ENCODE measurements at regions not wholly inside any gene's neighbourhood (a gene's known extent, or its start where the extent isn't known, plus 50 kb on each side); places are given as distances from the start of the nearest gene placed in this dataset.

DNA sequence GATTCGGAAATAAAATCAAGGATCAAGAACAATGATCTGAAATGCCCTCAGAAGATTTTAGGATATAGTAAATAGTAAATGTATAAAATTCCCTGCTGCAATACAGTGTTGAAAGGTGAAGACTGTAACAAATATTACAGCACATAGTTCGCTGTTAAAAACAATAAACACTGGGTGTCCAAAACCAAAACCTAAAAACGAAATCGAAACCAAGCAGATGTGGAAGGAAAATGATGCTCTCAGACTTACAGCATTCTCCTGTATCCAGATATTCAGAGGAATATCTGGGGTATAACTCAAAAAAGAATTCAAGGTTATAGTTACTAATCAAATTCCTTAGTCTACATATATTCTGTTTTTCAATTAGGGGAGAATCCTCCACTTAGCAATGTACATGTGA, 708.1 kb upstream of the PCDH15 start:
- DNase-seq (ENCODE audit: low read depth in 2 of 2) = no peak

DNA sequence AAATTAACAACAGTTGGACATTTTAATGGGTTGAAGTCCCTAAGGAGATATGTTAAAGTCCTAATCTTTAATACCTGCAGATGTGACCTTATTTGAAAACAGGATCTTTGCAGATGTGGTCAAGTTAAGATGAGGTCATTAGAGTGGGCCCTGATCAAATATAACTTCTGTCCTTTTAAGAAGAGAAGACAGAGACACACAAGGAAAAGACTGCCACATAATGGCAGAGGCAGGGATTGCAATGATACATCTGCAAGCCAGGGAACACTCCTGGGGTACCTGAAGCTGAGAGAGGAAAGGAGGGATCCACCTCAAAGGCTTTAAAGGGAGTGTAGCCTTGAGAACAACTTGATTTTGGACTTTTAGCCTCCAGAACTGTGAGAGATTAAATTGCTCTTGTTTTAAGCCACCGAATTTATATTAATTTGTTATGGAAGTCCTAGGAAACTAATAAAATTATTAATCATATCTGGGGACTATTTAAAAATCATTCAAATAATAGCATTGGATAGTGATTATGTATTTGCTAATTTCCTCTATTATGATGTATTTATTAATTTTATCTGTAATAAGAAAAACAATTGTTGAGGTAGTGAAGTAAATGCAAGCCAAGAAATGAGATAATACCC, 700.0 kb upstream of the PCDH15 start:
- no peak for DNase-seq (ENCODE audit: low read depth in 2 of 2)

DNA sequence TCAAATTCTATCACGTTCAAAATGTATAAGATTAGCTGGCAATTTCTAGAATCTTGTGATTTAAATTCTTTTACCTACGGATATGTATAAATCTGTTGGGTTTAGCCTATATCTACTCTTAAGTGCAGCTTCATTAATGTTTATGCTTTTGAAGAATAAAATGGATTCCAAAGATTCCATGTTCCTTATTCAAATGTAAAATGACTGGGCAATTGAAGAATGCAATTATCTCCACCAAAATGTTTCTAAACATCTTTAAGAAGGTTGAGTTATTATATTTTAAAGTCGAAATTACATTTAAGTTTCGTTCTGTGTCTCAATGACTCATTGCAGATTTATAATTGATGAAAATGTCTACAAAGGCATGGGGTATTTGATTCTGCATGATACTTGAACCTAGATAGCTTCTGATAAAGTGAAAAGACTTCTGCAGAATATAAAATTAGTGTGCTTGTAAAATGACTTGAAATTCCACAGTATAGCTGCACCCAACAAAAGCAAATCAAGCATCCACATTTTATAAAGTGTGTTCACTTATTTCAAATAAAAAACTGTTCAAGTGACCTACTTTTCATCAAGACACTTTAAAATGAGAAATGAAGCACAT, 697.0 kb upstream of the PCDH15 start:
- no peak for DNase-seq (ENCODE audit: low read depth in 2 of 2)

DNA sequence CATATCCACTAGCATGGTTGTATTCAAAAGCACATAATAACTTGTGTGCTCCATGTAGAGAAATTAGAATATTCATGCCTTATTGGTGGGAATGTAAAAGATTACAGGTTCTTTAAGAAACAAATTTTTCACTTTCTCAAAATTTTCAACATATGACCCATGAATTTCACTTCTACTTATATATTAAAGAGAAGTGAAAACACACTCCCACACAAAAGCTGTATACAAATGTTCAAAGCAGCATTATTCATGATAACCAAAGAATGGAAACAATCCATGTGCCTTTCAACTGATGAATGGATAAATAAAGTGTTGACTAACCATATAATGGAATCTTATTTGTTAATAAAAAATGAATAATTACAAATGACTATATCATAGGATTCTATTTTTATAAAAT, 694.5 kb upstream of the PCDH15 start:
- no peak for DNase-seq (ENCODE audit: low read depth in 2 of 2)

DNA sequence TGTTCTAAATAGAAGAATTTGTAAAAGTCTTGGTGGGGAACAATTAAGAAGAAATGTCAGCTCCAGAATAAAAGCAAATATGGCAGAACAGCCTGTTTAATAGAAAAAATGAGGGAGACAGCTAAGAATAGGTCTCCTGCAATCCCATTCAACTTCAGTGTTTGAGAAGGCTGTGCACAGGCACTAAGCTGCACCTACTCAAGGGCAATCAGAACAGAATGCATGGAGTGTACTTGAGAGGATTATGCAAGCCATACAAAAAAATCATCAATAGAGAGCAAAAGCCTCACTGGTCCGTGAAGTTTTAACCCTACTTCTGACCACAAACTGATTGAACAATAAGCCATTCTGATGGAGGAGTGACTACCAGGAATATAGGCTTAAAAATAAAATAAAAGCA, 690.7 kb upstream of the PCDH15 start:
- no peak for DNase-seq (ENCODE audit: low read depth in 2 of 2)

DNA sequence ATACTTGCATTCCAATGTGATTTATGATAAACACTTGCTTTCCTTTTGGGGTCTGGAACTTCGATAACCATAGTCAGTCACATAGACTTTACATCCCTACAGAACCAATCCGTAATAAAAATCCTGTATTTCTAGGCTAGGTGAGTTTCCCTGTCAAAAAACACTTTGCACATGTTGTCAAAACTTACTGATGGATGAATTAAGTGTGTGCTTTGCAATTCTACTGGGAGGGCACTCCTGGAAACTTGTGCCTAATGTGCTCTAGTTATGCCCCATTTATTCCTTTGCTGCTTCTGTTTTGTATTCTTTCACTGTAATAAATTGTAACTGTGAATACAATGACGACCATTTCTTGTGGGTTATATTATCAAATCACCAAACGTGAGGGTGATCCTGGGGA, 684.8 kb upstream of the PCDH15 start:
- no peak for DNase-seq (ENCODE audit: low read depth in 2 of 2)

DNA sequence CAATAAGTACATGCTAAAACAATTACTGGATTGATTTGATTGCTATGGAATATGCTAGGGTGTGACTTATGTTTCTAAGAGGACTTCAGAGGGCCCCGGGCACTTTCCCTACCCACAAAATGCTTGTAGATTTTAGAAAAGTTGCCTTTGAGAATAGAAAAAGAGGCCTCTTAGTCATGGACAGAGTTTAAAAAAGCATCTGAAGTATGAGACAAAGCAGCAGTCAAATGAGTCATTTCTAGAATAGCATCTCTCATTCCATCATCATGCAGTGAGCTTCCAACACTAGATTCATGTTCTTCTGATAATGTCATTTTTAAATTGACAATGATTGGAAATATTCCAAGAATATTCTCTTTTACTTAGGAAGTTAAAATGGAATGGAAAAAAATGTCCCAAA, 675.1 kb upstream of the PCDH15 start:
- DNase-seq (ENCODE audit: low read depth in 2 of 2) = no peak

DNA sequence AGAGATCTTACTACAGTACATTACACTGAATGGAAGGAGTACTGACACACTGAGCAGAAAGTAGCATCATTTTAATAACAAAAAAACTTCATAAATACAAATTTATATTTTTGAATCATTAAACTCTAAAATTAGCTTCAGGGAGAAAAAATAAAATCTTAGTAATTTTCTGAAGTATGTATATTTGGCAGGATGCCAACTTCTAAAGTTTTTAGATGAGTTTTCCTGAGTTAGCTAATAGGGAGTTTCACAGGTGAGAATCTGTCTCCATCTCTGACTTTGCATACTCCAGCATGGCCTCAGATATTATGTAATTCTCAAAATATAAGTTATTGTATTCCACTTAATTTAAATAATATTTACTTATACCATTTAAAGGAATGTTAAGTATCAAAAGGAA, 673.2 kb upstream of the PCDH15 start:
- no peak for DNase-seq (ENCODE audit: low read depth in 2 of 2)

DNA sequence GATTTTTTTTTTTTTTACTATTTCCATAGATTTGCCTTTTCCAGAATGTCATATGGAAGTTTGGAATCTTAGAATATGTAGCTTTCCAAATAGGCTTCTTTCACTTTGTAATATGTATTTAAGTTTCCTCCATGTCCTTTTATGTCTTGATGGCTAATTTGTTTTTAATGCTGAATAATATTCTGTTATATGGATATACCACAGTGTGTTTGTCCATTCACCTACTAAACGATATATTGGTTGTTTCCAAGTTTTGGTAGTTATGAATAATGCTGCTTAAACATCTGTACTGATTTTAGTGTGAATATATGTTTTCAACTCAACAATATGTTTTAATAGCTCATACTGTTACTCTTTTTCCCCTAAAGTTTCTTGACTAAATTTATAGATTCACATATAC, 669.8 kb upstream of the PCDH15 start:
- no peak for DNase-seq (ENCODE audit: low read depth in 2 of 2)

DNA sequence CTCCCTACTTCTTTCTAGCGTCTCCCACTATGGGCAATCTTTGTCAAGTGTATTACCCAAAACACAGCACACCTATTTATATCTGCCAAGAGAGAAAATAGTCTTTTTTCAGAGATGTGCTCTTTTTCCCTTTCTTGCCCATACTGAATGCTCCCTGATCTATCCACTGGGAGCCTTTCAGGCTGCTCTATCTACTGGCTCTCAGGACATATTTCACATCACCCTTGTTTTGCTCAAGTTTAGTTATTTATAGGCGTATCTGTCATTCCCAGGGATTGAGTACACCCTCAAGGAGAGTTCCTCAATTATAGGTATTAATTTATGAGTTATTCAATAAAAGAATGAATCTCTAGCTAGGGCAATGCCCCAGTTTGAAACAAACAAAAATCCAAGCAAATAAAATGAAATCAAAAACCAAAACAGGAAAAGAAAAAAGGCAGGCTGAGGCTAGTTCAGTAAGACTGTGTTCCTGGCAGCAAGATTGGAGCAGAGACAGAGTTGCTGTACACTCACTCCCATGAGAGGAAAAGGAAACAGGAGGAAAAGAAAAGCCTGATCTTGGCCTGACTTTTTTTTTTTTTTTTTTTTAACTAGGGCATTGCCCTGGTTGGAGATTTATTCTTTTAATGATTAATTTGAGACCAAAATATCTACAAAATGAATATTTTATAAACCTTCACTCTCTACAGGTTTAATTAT, 665.9 kb upstream of the PCDH15 start:
- no peak for DNase-seq (ENCODE audit: low read depth in 2 of 2)

DNA sequence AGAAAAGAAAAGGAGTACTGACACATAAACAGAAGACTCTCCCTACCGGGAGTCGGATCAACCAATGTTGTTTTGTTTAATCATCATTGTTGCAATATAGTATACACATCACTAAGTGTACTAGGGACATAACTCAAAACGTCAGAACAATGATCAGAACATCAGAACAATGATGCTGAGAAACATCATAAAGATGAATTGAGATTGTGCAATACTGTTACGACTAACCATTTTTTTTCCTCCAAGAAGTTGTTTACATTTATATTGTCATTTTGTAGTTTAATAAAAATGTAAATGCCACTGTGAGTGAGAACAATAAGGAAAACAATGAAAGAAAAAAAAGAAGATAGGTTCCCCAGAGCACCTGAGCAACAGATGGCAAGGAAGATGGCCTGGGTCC, 663.1 kb upstream of the PCDH15 start:
- DNase-seq (ENCODE audit: low read depth in 2 of 2) = no peak

DNA sequence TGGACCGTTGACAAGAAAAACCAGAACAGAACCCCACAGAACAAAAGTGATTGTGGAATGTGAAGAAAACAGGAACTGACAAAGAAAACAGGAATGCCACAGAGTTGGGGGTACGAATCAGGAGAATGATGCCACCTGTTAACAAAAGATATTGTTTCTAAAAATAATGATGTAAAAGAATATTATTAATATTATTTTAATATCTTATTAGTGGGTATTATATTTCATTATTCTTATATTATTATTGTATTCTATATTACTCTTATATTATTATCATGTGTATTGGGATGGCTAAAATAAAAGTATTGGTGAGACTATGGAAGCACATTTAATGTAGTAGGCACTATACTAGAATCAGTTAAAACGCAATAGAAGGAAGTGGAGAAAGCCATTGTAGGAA, 659.0 kb upstream of the PCDH15 start:
- DNase-seq (ENCODE audit: low read depth in 2 of 2) = no peak

DNA sequence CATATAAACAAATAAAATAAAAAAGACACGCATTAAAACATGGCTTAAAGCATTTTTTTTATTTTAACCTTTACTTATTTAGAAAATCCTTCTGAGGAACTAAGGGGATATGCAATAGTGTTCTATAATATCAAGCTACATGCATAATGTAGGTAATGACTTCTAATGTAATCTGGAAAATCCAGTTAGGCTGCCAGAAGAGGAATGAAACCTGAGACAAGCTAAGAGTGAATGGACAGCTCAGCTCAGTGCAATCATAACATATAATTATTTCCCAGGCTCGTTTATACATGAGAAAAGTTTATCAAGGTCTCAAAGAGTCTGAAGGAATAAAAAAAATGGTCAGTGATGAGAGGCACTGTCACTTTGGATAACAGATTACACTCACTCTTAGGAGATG, 649.0 kb upstream of the PCDH15 start:
- no peak for DNase-seq (ENCODE audit: low read depth in 2 of 2)

DNA sequence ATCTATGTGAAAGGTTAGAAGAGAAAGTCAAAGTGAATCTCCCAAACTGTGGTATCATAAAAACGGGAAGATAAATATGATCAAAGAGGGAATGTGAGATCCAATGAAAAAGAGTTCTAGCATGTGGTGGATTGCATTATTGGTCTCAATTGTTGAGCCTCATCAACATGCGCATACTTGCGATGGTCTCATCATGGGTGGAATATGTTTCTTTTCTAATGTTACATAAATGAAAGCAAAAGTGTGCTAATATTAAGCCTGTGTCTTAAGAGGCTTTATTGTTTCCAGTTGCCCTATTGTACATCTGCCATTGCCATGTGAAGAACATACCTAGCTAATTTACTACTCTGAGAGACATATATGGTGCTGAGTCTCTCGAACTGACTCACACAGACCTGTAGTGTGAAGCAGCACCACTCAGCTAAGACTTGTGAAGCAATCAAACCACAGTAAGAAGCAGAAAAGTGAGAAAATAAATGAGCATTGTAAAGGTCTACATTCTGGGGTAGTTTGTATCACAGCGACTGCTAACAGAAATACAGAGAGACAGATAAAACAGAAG, 645.5 kb upstream of the PCDH15 start:
- no peak for DNase-seq (ENCODE audit: low read depth in 2 of 2)

DNA sequence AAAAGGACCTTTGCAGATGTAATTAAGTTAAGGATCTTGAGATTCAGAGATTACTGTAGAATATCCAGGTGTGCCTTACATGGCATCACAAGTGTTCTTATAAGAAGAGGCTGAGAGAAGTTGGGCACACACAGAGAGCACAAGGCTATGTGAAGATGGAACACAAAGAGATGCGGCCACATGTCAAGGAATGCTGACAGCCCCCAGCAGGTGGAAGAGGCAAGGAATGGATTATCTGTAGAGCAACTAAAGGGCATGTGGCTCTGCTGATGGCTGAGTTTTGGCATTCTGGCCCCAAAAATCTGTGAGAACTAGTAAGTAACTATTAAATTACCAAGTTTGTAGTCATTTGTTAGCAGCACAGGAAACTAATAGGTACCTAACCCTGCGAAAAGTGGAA, 640.7 kb upstream of the PCDH15 start:
- DNase-seq (ENCODE audit: low read depth in 2 of 2) = no peak

DNA sequence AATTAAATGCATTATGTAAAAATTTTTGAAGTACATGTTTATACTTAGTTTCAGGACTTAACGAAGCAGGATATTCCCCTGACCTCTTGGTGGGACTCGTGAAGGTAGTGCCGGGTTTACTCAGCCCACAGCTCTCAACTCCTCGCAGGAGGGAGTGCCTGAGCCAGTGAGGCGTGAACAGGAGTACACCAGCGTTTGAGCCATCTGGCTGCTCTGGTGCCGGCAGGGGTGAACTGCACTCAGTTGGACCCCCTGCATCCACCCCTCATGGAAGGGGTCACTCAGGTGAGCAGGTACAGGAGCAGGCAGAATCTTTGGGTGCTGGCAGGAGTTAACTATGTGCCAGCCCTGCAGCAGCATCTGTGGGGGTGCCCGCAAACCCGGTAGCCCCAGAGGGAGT, 625.1 kb upstream of the PCDH15 start:
- DNase-seq (ENCODE audit: low read depth in 2 of 2) = no peak

DNA sequence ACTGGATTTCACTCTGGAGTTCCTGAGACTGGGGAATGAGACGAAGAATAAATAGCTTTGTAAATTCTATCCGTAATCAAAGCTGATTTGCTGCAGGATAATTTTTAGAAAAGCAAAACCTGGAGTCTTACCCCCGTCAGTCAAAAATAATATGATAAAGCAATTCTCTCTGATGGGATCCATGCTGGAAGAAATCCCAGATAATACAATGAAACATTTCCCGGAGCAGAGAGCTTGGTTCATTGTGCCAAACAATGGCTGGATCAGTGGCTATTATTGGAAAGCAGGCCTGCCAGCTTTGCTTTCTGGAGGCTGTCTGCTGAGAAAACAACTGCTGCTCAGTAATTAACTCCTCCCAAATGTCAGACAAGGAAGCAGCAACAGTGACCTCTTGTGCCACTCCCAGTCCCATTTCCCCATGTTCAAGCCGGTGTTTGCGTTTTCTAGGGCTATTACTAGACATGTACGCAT, 609.4 kb upstream of the PCDH15 start:
- no peak for DNase-seq (ENCODE audit: low read depth in 2 of 2)

DNA sequence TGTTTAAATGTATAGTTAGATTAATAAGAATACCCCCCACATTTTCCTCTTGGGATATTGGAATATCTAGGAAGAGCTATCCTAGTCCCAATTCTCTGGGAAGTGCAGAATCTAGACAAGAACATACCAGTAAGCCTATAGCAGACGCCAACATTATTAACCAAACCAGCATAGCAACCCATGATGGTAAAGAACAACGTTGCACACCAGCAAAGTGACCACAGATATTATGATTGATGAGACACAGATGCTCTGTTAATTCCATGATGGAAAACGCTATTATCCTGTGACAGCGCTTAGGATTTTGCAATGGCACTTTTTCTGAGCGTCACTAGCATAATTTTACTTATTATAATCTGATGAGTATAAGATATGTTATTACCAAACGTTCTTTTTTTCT, 603.1 kb upstream of the PCDH15 start:
- no peak for DNase-seq (ENCODE audit: low read depth in 2 of 2)

DNA sequence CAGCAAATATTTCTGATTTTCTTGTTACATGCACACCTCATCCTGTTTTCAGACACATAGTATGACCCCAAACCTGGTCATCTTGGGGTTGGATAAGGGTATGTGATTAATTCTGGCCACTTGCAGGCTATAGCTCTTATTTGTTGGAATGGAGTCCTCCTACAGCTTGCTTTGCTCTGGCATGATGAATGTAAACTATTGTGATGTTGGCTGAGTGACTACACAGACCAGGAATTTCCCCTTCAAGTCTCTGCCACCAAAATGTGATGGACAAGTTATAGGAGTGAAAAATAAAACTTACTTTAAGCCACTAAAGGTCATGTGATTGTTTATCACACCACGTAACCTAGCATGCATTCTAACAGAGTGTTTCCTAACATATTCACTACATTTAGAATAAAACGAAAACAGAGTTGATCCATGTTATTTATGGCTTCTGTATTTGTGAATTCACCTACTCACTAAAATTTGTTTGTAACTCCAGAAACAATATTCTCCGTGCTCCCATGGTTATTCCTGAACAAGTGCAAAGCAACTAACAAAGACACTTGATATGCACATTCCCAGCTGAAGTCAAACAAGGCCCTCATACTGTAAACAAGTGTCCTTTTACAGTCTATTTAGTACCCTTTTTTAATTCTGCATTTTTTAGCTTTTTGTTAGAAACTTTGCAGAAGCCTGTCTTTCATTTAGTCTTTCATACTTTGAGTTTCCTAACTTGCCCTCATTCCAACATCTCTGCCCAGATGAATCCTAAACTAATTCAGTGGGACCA, 599.2 kb upstream of the PCDH15 start:
- no peak for DNase-seq (ENCODE audit: low read depth in 2 of 2)

DNA sequence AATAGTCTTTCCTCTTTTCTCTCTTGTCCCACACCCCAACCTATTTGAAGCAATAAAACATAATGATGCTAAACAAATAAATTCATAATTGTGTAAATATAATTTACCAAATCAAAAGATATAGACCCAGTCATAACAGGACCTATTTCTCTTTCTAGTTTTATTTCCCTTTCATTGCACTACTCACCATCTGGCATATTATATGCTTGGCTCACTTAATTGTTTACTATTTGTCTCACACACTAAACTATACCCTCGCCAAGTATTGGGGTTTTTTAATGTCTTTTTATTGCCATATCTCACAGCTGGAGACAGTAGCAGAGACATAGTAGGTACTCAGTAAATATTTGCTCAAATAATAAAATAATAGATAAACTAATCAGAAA, 597.5 kb upstream of the PCDH15 start:
- DNase-seq (ENCODE audit: low read depth in 2 of 2) = no peak

DNA sequence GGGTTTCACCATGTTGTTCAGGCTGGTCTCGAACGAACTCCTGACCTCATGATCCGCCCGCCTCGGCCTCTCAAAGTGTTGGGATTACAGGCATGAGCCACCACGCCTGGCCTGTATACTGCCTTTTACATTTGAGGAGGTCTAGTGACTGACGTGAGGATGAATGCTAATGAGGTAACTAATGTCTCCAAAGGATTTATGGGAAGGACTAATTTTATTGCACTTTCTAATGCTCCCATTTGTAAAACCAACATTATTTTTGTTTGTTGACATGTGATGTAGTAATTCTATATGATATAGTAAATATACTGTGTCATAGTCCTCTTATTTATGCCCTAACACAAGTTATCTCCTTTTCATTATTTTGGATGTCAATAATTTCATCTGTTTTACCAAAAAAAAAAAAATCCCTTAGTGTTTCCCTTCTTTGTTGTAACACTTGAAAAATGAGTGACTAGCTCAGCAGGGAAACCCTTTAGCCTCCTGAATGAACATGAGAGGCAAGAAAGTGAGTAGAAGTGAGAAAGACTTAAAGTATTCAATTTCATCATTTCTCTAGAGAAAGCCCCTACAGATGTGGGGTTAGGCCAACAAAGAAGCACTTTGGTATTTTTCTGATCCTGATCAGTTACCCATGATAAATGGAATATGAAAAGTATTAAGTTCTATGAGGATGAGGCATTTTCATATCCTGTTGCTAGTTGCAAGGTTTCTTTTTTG, 596.9 kb upstream of the PCDH15 start:
- no peak for DNase-seq (ENCODE audit: low read depth in 2 of 2)

DNA sequence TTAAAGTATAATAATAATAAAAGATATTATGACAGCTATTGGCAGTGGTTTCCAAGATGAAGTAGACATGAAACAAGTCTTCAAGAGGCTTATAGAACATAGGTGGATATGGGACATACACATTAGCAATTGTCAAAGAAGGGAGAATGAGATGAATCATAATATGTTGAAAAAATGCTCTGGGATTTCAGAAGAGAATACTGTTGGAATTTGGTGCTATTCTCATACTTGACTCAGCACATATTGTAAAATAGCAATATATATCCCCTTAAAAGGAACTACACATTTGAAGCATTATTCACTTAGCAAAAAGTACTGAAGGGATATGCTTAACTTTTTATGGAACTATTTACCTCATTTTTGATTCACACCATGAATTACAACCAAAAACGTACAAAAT, 577.2 kb upstream of the PCDH15 start:
- no peak for DNase-seq (ENCODE audit: low read depth in 2 of 2)

All from stimulated activated CD8-positive, alpha-beta memory T cell treated with anti-CD3 and anti-CD28 coated beads, Interleukin-2, amount 100 ng/mL, for 48 hours (primary cell).